OCI-LY3 (cell line): ENCODE measurements at regions not wholly inside any gene's neighbourhood (a gene's known extent, or its start where the extent isn't known, plus 50 kb on each side); places are given as distances from the start of the nearest gene placed in this dataset.

ENCODE experiments used
- EZH2phosphoT487 ChIP-seq: fragments of 200-600 bp; shearing (Covaris generic); IDR thresholded peaks from 2 replicates; pipeline ENCODE4 v1.6.1; 2018; ENCODE audit warnings: antibody characterized with exemption, mixed run types, low read depth
- TF ChIP-seq, protein P1 (sequence below): fragments of 200-600, 300-600 bp; sonication (generic); IDR thresholded peaks from 2 replicates; pipeline ENCODE4 v1.5.1; 2014; ENCODE audit warnings: antibody characterized with exemption, low read length, low read depth

- TF ChIP-seq, protein P1, sequence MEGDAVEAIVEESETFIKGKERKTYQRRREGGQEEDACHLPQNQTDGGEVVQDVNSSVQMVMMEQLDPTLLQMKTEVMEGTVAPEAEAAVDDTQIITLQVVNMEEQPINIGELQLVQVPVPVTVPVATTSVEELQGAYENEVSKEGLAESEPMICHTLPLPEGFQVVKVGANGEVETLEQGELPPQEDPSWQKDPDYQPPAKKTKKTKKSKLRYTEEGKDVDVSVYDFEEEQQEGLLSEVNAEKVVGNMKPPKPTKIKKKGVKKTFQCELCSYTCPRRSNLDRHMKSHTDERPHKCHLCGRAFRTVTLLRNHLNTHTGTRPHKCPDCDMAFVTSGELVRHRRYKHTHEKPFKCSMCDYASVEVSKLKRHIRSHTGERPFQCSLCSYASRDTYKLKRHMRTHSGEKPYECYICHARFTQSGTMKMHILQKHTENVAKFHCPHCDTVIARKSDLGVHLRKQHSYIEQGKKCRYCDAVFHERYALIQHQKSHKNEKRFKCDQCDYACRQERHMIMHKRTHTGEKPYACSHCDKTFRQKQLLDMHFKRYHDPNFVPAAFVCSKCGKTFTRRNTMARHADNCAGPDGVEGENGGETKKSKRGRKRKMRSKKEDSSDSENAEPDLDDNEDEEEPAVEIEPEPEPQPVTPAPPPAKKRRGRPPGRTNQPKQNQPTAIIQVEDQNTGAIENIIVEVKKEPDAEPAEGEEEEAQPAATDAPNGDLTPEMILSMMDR: no peak
- TF ChIP-seq EZH2phosphoT487: no peak
These were observed 92.0 kb downstream of the THBS2 start for GRCh38 chr6:169161572-169162167.
